ENCODE measurements at regions not wholly inside any gene's neighbourhood (a gene's known extent, or its start where the extent isn't known, plus 50 kb on each side); places are given as distances from the start of the nearest gene placed in this dataset.

- no peak overlapping the region for H3K27ac Mint-ChIP-seq
- no peak for DNase-seq (ENCODE audit: low spot score in 2 of 2, unreplicated experiment in 2 of 2)
- H3K9me3 Mint-ChIP-seq = peaks cover 8% of the 10 kb centered on the region
- H3K36me3 Mint-ChIP-seq = no peaks in the 10 kb centered on the region
- TF ChIP-seq CTCF (IDR thresholded peaks at IDR 0.05; ENCODE audit: unreplicated experiment) = no peak
- H3K4me1 Mint-ChIP-seq = no peaks in the 10 kb centered on the region
- H3K27me3 Mint-ChIP-seq (ENCODE audit: low read depth) = peaks cover 11% of the 10 kb centered on the region
- no peak overlapping the region for H3K4me3 Mint-ChIP-seq
Measured at GRCh38 chr12:97347956-97348355, 114.6 kb upstream of the RMST start.

GRCh38 chr12:97358361-97358760 is 104.2 kb upstream of the RMST start:
- TF ChIP-seq CTCF (IDR thresholded peaks at IDR 0.05; ENCODE audit: unreplicated experiment) = no peak
- H3K27me3 Mint-ChIP-seq (ENCODE audit: low read depth) = peaks cover 64% of the 10 kb centered on the region
- no peak for DNase-seq (ENCODE audit: low spot score in 2 of 2, unreplicated experiment in 2 of 2)
- H3K4me1 Mint-ChIP-seq = peaks cover 15% of the 10 kb centered on the region
- no peak overlapping the region for H3K4me3 Mint-ChIP-seq
- H3K36me3 Mint-ChIP-seq = peaks cover 4% of the 10 kb centered on the region
- peaks cover 15% of the 10 kb centered on the region for H3K9me3 Mint-ChIP-seq
- H3K27ac Mint-ChIP-seq = no peak overlapping the region

GRCh38 chr12:97359021-97359690 is 103.4 kb upstream of the RMST start:
- Mint-ChIP-seq H3K36me3 (peaks cover 4% of the 10 kb centered on the region), H3K27ac (no peak overlapping the region), H3K4me3 (no peak overlapping the region), H3K4me1 (peaks cover 15% of the 10 kb centered on the region), H3K27me3 (ENCODE audit: low read depth) (peaks cover 69% of the 10 kb centered on the region), H3K9me3 (peaks cover 12% of the 10 kb centered on the region)
- no peak for DNase-seq (ENCODE audit: low spot score in 2 of 2, unreplicated experiment in 2 of 2)
- no peak for TF ChIP-seq CTCF (IDR thresholded peaks at IDR 0.05; ENCODE audit: unreplicated experiment)

- DNase-seq (ENCODE audit: low spot score in 2 of 2, unreplicated experiment in 2 of 2) = no peak
- H3K4me3 Mint-ChIP-seq = no peak overlapping the region
- H3K27ac Mint-ChIP-seq = no peak overlapping the region
- H3K27me3 Mint-ChIP-seq (ENCODE audit: low read depth) = peaks cover 64% of the 10 kb centered on the region
- no peak for TF ChIP-seq CTCF (IDR thresholded peaks at IDR 0.05; ENCODE audit: unreplicated experiment)
- no peaks in the 10 kb centered on the region for H3K9me3 Mint-ChIP-seq
- peaks cover 6% of the 10 kb centered on the region for H3K4me1 Mint-ChIP-seq
- no peaks in the 10 kb centered on the region for H3K36me3 Mint-ChIP-seq
Measured at GRCh38 chr12:97363693-97364092, 98.9 kb upstream of the RMST start.

GRCh38 chr12:97368462-97369163 is 94.0 kb upstream of the RMST start:
- no peak for TF ChIP-seq CTCF (IDR thresholded peaks at IDR 0.05; ENCODE audit: unreplicated experiment)
- Mint-ChIP-seq H3K27ac (no peak overlapping the region), H3K27me3 (ENCODE audit: low read depth) (peaks cover 25% of the 10 kb centered on the region), H3K4me3 (no peak overlapping the region), H3K9me3 (no peaks in the 10 kb centered on the region), H3K36me3 (no peaks in the 10 kb centered on the region), H3K4me1 (no peaks in the 10 kb centered on the region)
- DNase-seq (ENCODE audit: low spot score in 2 of 2, unreplicated experiment in 2 of 2) = no peak

Measured in mesothelial cell of epicardium (in vitro differentiated cells).